Ishikawa (cell line): ENCODE measurements at regions not wholly inside any gene's neighbourhood (a gene's known extent, or its start where the extent isn't known, plus 50 kb on each side); places are given as distances from the start of the nearest gene placed in this dataset.

ENCODE experiments used
- CEBPB ChIP-seq: IDR thresholded peaks from 2 replicates; pipeline ENCODE4 v1.6.1; 2012
- CREB1 ChIP-seq: IDR thresholded peaks from 2 replicates; pipeline ENCODE4 v1.6.1; 2012; ENCODE audit warnings: low read depth
- EGR1 ChIP-seq: IDR thresholded peaks from 2 replicates; pipeline ENCODE4 v1.6.1; 2012
- EP300 ChIP-seq: IDR thresholded peaks from 2 replicates; pipeline ENCODE4 v1.6.1; 2012; ENCODE audit warnings: borderline replicate concordance
- FOXM1 ChIP-seq: IDR thresholded peaks from 2 replicates; pipeline ENCODE4 v1.6.1; 2012; ENCODE audit warnings: low read depth, borderline replicate concordance
- NFIC ChIP-seq: IDR thresholded peaks from 2 replicates; pipeline ENCODE4 v1.6.1; 2012
- RAD21 ChIP-seq: IDR thresholded peaks from 2 replicates; pipeline ENCODE4 v1.6.1; 2012; ENCODE audit warnings: low read depth
- TAF1 ChIP-seq: IDR thresholded peaks from 2 replicates; pipeline ENCODE4 v1.6.1; 2012; ENCODE audit warnings: low read depth, mild to moderate bottlenecking
- TCF12 ChIP-seq: IDR thresholded peaks from 2 replicates; pipeline ENCODE4 v1.6.1; 2012; ENCODE audit warnings: low read depth
- TEAD4 ChIP-seq: IDR thresholded peaks from 2 replicates; pipeline ENCODE4 v1.6.1; 2012
- USF1 ChIP-seq: IDR thresholded peaks from 2 replicates; pipeline ENCODE4 v1.6.1; 2012
- YY1 ChIP-seq: IDR thresholded peaks from 2 replicates; pipeline ENCODE4 v1.6.1; 2012; ENCODE audit warnings: low read depth
- ZBTB7A ChIP-seq: IDR thresholded peaks from 2 replicates; pipeline ENCODE4 v1.6.1; 2012; ENCODE audit warnings: low read depth
- TF ChIP-seq, protein P1 (sequence below): IDR thresholded peaks from 2 replicates; pipeline ENCODE4 v1.6.1; 2012; ENCODE audit warnings: low read depth, mild to moderate bottlenecking
- TF ChIP-seq, protein P2 (sequence below): IDR thresholded peaks from 2 replicates; pipeline ENCODE4 v1.6.1; 2012

DNA sequence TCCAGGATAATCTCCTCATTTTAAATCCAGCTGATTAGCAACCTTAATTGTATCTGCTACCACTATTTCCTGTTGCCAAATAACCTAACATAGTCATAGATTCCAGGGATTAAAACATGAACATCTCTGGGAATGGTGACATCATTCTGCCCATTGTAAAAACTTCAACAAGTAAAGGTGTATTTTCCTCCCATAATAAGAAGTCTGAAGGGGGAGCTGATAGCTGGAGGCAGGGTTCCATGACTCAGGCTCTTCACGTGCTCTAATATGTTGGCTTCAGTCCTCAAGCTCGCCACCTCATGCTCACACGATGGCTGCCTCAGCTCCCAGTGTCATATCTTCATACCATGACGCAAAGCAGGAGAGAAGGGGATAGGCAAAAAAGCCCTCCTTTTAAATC, 172.0 kb upstream of the VASH1 start:
- TF ChIP-seq TAF1 (no peak), YY1 (no peak), CEBPB (no peak), EGR1 (no peak), NFIC (no peak), FOXM1 (no peak), CREB1 (no peak)
- TF ChIP-seq, protein P1, sequence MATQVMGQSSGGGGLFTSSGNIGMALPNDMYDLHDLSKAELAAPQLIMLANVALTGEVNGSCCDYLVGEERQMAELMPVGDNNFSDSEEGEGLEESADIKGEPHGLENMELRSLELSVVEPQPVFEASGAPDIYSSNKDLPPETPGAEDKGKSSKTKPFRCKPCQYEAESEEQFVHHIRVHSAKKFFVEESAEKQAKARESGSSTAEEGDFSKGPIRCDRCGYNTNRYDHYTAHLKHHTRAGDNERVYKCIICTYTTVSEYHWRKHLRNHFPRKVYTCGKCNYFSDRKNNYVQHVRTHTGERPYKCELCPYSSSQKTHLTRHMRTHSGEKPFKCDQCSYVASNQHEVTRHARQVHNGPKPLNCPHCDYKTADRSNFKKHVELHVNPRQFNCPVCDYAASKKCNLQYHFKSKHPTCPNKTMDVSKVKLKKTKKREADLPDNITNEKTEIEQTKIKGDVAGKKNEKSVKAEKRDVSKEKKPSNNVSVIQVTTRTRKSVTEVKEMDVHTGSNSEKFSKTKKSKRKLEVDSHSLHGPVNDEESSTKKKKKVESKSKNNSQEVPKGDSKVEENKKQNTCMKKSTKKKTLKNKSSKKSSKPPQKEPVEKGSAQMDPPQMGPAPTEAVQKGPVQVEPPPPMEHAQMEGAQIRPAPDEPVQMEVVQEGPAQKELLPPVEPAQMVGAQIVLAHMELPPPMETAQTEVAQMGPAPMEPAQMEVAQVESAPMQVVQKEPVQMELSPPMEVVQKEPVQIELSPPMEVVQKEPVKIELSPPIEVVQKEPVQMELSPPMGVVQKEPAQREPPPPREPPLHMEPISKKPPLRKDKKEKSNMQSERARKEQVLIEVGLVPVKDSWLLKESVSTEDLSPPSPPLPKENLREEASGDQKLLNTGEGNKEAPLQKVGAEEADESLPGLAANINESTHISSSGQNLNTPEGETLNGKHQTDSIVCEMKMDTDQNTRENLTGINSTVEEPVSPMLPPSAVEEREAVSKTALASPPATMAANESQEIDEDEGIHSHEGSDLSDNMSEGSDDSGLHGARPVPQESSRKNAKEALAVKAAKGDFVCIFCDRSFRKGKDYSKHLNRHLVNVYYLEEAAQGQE = no peak

- TF ChIP-seq TAF1 (no peak), CEBPB (no peak)
Observed at GRCh38 chr14:76591266-76591665, 170.0 kb upstream of the VASH1 start.

- TF ChIP-seq TAF1 (no peak), TCF12 (no peak), YY1 (no peak), TEAD4 (no peak), FOXM1 (no peak), RAD21 (no peak), CREB1 (no peak)
- TF ChIP-seq, protein P2, sequence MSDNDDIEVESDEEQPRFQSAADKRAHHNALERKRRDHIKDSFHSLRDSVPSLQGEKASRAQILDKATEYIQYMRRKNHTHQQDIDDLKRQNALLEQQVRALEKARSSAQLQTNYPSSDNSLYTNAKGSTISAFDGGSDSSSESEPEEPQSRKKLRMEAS = no peak
Observed at GRCh38 chr14:76595266-76595665, 166.0 kb upstream of the VASH1 start.

GRCh38 chr14:76597387-76597786, 163.9 kb upstream of the VASH1 start:
- TF ChIP-seq CEBPB (no peak), TAF1 (no peak), CREB1 (no peak), TEAD4 (no peak)

DNA sequence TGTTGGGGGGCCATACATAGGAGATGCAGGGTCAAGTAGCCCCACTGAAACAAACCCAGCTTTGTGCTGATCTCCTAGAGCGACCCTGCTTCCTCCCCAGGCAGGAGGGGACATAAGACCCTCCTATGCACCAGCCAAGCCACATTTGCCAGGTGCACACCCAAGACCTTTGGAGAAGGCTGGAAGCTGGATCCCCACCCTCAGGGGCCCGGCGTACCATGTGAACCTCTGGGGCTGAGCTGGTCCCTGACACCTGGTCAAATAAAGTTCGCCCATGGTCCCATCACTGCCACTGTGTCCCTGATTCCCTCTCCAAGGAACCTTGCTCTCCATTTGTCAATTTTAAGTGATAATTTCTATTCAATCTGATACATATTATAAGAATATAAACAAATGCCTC, 162.1 kb upstream of the VASH1 start:
- TF ChIP-seq FOXM1 (no peak), ZBTB7A (no peak), TCF12 (no peak), YY1 (no peak), RAD21 (no peak), CEBPB (no peak), USF1 (no peak), TEAD4 (no peak), NFIC (no peak), CREB1 (no peak), EGR1 (no peak), TAF1 (no peak)
- TF ChIP-seq, protein P1 = no peak
- TF ChIP-seq, protein P2 = no peak

GRCh38 chr14:76599559-76600287, 161.5 kb upstream of the VASH1 start:
- TF ChIP-seq FOXM1 = no peak
- no peak for TF ChIP-seq TCF12
- no peak for TF ChIP-seq YY1
- TF ChIP-seq TEAD4 = no peak
- TF ChIP-seq, protein P2 = no peak
- no peak for TF ChIP-seq ZBTB7A
- no peak for TF ChIP-seq EP300
- TF ChIP-seq USF1 = no peak
- no peak for TF ChIP-seq NFIC

DNA sequence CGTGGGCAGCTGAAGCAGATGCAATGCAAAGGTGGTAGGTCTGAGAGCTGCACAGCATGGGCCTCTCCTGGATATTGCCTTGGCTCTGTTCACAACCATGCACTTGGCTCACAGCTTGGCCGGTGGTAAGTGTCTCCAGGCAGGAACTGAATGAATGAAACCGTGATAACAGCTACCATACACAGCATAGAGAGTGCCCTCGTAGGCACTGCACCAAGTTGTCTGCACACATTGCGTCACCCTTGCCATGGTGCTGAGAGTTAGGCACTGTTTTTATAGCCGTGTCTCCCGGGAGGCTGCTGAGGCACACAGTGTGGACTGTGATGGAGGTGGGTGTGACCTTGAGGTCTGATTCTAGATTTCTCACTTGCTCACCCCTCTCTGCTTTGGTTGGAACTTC, 157.6 kb upstream of the VASH1 start:
- no peak for TF ChIP-seq RAD21
- TF ChIP-seq TEAD4 = no peak
- TF ChIP-seq FOXM1 = no peak
- TF ChIP-seq ZBTB7A = no peak
- TF ChIP-seq TCF12 = no peak
- no peak for TF ChIP-seq CREB1
- no peak for TF ChIP-seq NFIC
- TF ChIP-seq, protein P2 = no peak
- TF ChIP-seq CEBPB = no peak
- TF ChIP-seq EGR1 = no peak
- TF ChIP-seq, protein P1 = no peak
- TF ChIP-seq EP300 = no peak
- TF ChIP-seq USF1 = no peak
- no peak for TF ChIP-seq TAF1
- TF ChIP-seq YY1 = no peak
